ENCODE measurements at regions not wholly inside any gene's neighbourhood (a gene's known extent, or its start where the extent isn't known, plus 50 kb on each side); places are given as distances from the start of the nearest gene placed in this dataset.

GRCh38 chr2:122643725-122644329, 888.4 kb downstream of the TSN start:
- H2BK5ac ChIP-seq (ENCODE audit: low read depth, low read length): no peak overlapping the region
- no peak overlapping the region for H4K8ac ChIP-seq (ENCODE audit: extremely low read depth, insufficient read depth, low read length)
- no peak overlapping the region for H2BK120ac ChIP-seq (replicated peaks; ENCODE audit: low read depth, low read length)
- no peak overlapping the region for H2AFZ ChIP-seq (ENCODE audit: low read length)
- no peaks in the 10 kb centered on the region for H3K9me3 ChIP-seq (ENCODE audit: insufficient read depth in 2 of 2, low read depth in 1 of 2, low read length in 1 of 2)
- no peaks in the 10 kb centered on the region for H3K27me3 ChIP-seq (replicated peaks in 1 of 4; ENCODE audit: control insufficient read depth in 3 of 4, extremely low read depth in 1 of 4, insufficient read depth in 3 of 4, low read length in 3 of 4)
- no peak overlapping the region for H3K4me2 ChIP-seq (ENCODE audit: insufficient read depth in 1 of 2, low read depth in 2 of 2, low read length in 2 of 2)
- DNase-seq (ENCODE audit: low read depth in 1 of 2, low spot score in 2 of 2): no peak
- FAIRE-seq: no peak
- no peaks in the 10 kb centered on the region for H3K79me1 ChIP-seq (ENCODE audit: low read depth, low read length)
- ChIA-PET CTCF (ENCODE audit: partially characterized antibody) (no interaction called here), POLR2A (ENCODE audit: partially characterized antibody) (no interaction called here)
- no peaks in the 10 kb centered on the region for H3K4me1 ChIP-seq (replicated peaks in 1 of 4; ENCODE audit: control insufficient read depth in 3 of 4, insufficient read depth in 4 of 4, low read length in 3 of 4)
- H2BK15ac ChIP-seq (ENCODE audit: low read length): no peak overlapping the region
- no peak overlapping the region for H3K56ac ChIP-seq (replicated peaks; ENCODE audit: insufficient read length, low read depth, low read length)
- no peaks in the 10 kb centered on the region for H3K36me3 ChIP-seq (ENCODE audit: control insufficient read depth in 2 of 4, insufficient read depth in 4 of 4, low read length in 3 of 4)
- no peak overlapping the region for H2BK20ac ChIP-seq (ENCODE audit: low read length)
- no peak overlapping the region for H2BK12ac ChIP-seq (ENCODE audit: low read depth, low read length)
- no peak overlapping the region for H4K5ac ChIP-seq (ENCODE audit: insufficient read length, low read depth, low read length)
- WGBS, 2 experiments (ENCODE audit: extremely low coverage in 1 of 2, insufficient coverage in 1 of 2, insufficient read length in 1 of 2, insufficient replicate concordance in 2 of 2, low coverage in 1 of 2, low lambda C conversion rate in 2 of 2, missing lambda C conversion rate in 1 of 2): 82% methylated on average over 1 of the region's 1 CpG; no CpG with 5 or more reads in 1 of the 2 experiments
- no peaks in the 10 kb centered on the region for H3K79me2 ChIP-seq (ENCODE audit: control insufficient read depth in 1 of 2, insufficient read depth in 2 of 2, low read length in 2 of 2)
- H3K27ac ChIP-seq (ENCODE audit: low read depth, low read length): no peak overlapping the region
- H3K4ac ChIP-seq (replicated peaks; ENCODE audit: insufficient read length, low read depth, low read length): no peak overlapping the region
- H3K14ac ChIP-seq (ENCODE audit: insufficient read length): no peak overlapping the region
- H4K91ac ChIP-seq (replicated peaks; ENCODE audit: insufficient read length, low read length): no peak overlapping the region
- H3K9ac ChIP-seq (replicated peaks in 1 of 4; ENCODE audit: extremely low read depth in 1 of 4, low read depth in 3 of 4, low read length in 3 of 4): no peak overlapping the region
- H2AK5ac ChIP-seq (ENCODE audit: low read depth, low read length): no peak overlapping the region
- no peak overlapping the region for H3K18ac ChIP-seq (ENCODE audit: extremely low read depth, low read length)
- no peaks in the 10 kb centered on the region for H3K23me2 ChIP-seq (ENCODE audit: low read depth, low read length)
- H3K23ac ChIP-seq (ENCODE audit: insufficient read length): no peak overlapping the region
- H3K4me3 ChIP-seq (ENCODE audit: extremely low read depth in 1 of 4, insufficient read depth in 2 of 4, low read depth in 3 of 4, low read length in 4 of 4): no peak overlapping the region
- no peaks in the 10 kb centered on the region for H4K20me1 ChIP-seq (replicated peaks in 1 of 2; ENCODE audit: control insufficient read depth in 1 of 2, insufficient read depth in 2 of 2, low read length in 2 of 2)
- no peak for TF ChIP-seq KDM4A (IDR thresholded peaks at IDR 0.05; ENCODE audit: low read depth, low read length, severe bottlenecking)
- no peak for TF ChIP-seq POLR2AphosphoS5 (IDR thresholded peaks at IDR 0.05; ENCODE audit: low read depth, low read length)
- TF ChIP-seq SUZ12 (IDR thresholded peaks at IDR 0.05; ENCODE audit: low read length): no peak
